SU-DHL-6 (cell line): ENCODE measurements at regions not wholly inside any gene's neighbourhood (a gene's known extent, or its start where the extent isn't known, plus 50 kb on each side); places are given as distances from the start of the nearest gene placed in this dataset.

ENCODE experiments used
- CTCF ChIP-seq: fragments of 200-600 bp; sonication (generic); IDR thresholded peaks from one replicate; pipeline ENCODE4 v1.5.1; 2017; ENCODE audit warnings: antibody characterized with exemption, mild to moderate bottlenecking, low read length, moderate library complexity; ENCODE audit not compliant: insufficient read depth, poor library complexity, severe bottlenecking
- EZH2phosphoT487 ChIP-seq: fragments of 200-600 bp; sonication (generic), shearing (Covaris generic); conservative IDR thresholded peaks from 2 replicates; pipeline ENCODE4 v1.6.1; 2018; ENCODE audit warnings: mild to moderate bottlenecking, antibody characterized with exemption, low read length, moderate library complexity, mixed read lengths

- no peak for TF ChIP-seq CTCF
- TF ChIP-seq EZH2phosphoT487: no peak
Measured at GRCh38 chr13:59437544-59438301, 726.0 kb downstream of the DIAPH3 start.
